Left ventricle myocardium inferior (tissue), 1 donor: ENCODE measurements at regions not wholly inside any gene's neighbourhood (a gene's known extent, or its start where the extent isn't known, plus 50 kb on each side); places are given as distances from the start of the nearest gene placed in this dataset.
A peak's percentile ranks its signal among the peaks of the same experiment; 100 is the strongest.

Source experiments
- DNase-seq: peaks from one replicate; pipeline ENCODE4 v3.0.0-alpha.2; 2020
- H3K27ac ChIP-seq: fragments of 200-600 bp; replicated peaks from 2 replicates; pipeline ENCODE4 v1.8.0; 2021
- H3K27me3 ChIP-seq: fragments of 200-600 bp; 2 replicates; pipeline ENCODE4 v1.8.0; 2021; ENCODE audit warnings: low read depth
- H3K36me3 ChIP-seq: fragments of 200-600 bp; 2 replicates; pipeline ENCODE4 v1.8.0; 2021
- H3K4me1 ChIP-seq: fragments of 200-600 bp; 2 replicates; pipeline ENCODE4 v1.8.0; 2021
- H3K4me3 ChIP-seq: fragments of 200-600 bp; 2 replicates; pipeline ENCODE4 v1.8.0; 2021; ENCODE audit warnings: mild to moderate bottlenecking, moderate library complexity
- H3K9me3 ChIP-seq: fragments of 200-600 bp; replicated peaks from 2 replicates; pipeline ENCODE4 v1.8.0; 2021
- intact Hi-C: fragments of 100-400 bp; cut with micrococcal nuclease; formaldehyde crosslinking; loops from one replicate; pipeline ENCODE4 v1.11.0; 2022
- TF ChIP-seq, protein P1 (sequence below): fragments of 200-600 bp; IDR thresholded peaks from 2 replicates; pipeline ENCODE4 v1.8.0; 2021; ENCODE audit warnings: antibody characterized with exemption, mild to moderate bottlenecking, borderline replicate concordance
- donor health status: DM: no; HTN: yes; CAD: no; lungs with severe emphysema.

DNA sequence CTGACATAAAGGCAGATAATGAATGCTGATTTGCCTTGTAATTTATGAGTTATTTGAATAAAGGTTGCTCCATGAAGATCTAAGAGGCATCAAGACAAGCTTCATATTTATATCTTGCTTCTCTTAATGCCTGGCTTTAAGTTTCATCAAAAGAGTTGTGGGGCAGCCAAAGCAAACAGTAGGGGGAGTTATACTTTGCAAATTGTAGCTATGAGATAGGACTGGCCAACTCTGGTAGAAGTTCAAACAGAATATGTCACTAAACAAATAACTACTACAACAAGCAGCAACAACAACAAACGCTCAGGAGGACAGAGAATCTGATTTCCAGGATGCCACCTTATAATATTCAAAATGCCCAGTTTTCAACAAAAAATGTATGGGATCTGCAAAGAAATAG, 69.1 kb upstream of the PLAC1 start:
- no peak overlapping the region for H3K27ac ChIP-seq
- no peaks in the 10 kb centered on the region for H3K27me3 ChIP-seq
- intact Hi-C loops, result no loop called here
- TF ChIP-seq, protein P1, sequence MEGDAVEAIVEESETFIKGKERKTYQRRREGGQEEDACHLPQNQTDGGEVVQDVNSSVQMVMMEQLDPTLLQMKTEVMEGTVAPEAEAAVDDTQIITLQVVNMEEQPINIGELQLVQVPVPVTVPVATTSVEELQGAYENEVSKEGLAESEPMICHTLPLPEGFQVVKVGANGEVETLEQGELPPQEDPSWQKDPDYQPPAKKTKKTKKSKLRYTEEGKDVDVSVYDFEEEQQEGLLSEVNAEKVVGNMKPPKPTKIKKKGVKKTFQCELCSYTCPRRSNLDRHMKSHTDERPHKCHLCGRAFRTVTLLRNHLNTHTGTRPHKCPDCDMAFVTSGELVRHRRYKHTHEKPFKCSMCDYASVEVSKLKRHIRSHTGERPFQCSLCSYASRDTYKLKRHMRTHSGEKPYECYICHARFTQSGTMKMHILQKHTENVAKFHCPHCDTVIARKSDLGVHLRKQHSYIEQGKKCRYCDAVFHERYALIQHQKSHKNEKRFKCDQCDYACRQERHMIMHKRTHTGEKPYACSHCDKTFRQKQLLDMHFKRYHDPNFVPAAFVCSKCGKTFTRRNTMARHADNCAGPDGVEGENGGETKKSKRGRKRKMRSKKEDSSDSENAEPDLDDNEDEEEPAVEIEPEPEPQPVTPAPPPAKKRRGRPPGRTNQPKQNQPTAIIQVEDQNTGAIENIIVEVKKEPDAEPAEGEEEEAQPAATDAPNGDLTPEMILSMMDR, result no peak
- no peaks in the 10 kb centered on the region for H3K4me1 ChIP-seq
- no peak for DNase-seq
- H3K36me3 ChIP-seq, result no peaks in the 10 kb centered on the region
- no peak overlapping the region for H3K4me3 ChIP-seq
- no peaks in the 10 kb centered on the region for H3K9me3 ChIP-seq

DNA sequence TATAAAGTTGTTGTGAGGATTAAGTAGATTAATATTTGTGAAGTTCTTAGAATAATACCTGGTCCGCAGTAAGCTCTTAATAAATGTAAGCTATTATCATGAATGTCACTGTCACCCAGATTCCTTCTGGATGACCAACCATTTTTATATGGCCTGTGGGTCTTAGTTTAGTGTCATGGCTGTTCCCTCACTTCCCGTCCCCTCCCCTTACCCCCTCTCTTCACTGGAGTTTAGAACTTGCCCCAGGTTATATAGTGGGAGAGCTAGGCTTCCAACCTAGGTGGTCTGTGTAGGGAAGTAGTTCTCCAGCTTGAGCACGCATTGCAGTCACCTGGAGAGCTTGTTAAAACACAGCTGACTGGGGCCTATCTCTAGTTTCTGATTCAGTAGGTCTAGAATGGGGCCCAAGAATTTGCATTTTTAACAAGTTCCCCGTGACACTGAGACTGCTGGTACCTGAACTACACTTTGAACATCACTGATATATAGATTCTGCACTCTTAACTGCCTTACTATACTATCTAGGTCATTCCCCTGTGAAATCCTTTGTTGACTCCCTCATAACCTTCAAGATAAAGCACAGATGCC, 66.9 kb upstream of the PLAC1 start:
- no peaks in the 10 kb centered on the region for H3K27me3 ChIP-seq
- H3K36me3 ChIP-seq, result no peaks in the 10 kb centered on the region
- no peaks in the 10 kb centered on the region for H3K9me3 ChIP-seq
- no peak overlapping the region for H3K27ac ChIP-seq
- intact Hi-C loops, result no loop called here
- TF ChIP-seq, protein P1, result no peak
- no peaks in the 10 kb centered on the region for H3K4me1 ChIP-seq
- no peak for DNase-seq
- H3K4me3 ChIP-seq, result no peak overlapping the region

DNA sequence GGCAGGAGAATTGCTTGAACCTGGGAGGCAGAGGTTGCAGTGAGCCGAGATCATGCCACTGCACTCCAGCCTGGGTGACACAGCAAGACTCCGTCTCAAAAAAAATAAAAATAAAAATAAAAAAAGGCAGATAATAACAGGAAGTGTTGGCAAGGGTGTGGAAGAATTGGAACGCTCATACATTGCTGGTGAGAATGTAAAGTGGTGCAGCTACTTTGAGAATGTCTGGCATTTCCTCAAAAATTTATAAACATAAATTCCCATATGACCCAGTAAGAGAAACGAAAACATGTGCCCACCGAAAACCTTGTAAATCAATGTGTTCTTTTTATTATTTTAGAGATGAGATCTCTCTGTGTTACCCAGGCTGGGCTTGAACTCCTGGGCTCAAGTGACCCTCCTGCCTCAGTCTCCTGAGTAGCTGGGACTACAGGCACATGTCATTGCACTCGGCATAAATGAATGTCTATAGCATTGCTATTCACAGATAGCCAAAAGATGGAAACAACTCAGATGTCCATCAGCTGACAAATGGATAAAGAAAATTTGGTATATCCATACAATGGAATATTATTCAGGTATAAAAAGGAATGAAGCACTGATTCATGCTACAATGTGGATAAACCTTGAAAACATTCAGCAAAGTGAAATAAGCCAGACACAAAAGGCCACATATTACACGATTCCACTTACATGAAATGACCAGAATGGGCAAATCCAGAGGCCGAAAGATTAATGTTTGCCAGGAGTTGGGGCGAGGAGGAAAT, 63.7 kb upstream of the PLAC1 start:
- TF ChIP-seq, protein P1, result no peak
- H3K4me3 ChIP-seq, result no peak overlapping the region
- no peak for DNase-seq

DNA sequence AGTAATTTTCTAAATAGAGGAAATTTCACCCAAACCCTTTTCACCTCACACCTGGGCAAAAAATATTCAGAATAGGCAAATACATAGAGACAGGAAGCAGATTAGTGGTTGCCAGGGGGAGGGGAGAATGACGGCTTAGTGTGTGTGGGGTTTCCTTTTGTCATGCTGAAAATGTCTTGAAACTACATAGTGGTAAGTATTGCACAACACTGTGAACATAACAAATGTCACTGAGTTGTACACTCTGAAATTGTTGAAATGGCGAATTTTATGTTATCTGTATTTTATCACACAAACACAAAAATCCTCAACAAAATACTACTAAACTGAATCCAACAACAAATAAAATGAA, 60.7 kb upstream of the PLAC1 start:
- H3K27ac ChIP-seq, result peak overlapping the region; percentile 42
- TF ChIP-seq, protein P1, result no peak
- intact Hi-C loops, result no loop called here
- no peak for DNase-seq
- H3K27me3 ChIP-seq, result no peaks in the 10 kb centered on the region
- no peak overlapping the region for H3K4me3 ChIP-seq
- H3K4me1 ChIP-seq, result peaks cover 6% of the 10 kb centered on the region
- no peaks in the 10 kb centered on the region for H3K9me3 ChIP-seq
- no peaks in the 10 kb centered on the region for H3K36me3 ChIP-seq

More for the DNA sequence above, 63.7 kb upstream of the PLAC1 start:
- no peak overlapping the region for H3K27ac ChIP-seq
- H3K9me3 ChIP-seq, result no peaks in the 10 kb centered on the region
- peaks cover 6% of the 10 kb centered on the region for H3K4me1 ChIP-seq
- intact Hi-C loops, result no loop called here
- H3K36me3 ChIP-seq, result no peaks in the 10 kb centered on the region
- no peaks in the 10 kb centered on the region for H3K27me3 ChIP-seq

DNA sequence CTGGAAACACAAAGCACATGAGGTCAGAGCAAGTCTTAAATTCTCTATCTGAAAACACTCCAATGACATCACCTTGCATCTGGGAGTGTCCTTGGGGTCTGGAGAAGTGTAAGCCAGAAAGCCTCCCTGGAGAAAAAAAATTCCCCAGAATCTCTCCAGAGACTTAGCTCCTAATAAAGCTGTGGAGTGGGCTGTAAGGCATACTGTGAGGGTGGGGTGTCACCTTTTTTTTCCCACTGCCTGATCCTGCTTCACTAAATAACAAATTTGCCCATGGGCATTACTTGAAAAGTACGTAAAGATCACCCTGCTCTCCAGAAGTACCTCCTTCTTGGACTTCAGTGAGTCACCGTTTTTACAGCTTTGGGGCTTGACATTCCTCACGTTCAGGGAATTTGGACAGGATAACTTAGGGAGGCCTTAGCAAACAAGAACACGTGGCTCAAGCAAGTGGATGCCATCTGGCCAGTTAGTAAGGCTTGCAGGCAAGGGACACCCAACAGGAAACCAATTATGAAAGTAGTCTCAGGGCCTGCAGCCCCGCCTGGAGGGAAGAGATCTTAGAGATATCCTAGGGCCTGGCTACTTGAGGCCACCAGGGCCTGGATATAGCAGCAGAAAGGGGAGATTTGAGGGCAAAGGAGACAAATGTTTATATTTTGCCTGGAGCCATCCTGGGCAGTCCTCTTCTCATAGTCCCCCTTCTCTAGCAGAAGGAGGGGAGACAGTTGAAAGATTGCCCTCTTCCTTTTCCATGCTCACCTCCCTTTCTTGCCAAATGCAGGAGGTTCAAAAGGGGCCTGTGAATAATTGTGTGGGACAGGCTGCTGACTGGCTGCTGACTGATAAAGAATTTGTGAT, 60.1 kb upstream of the PLAC1 start:
- Histone ChIP-seq H3K36me3 (no peaks in the 10 kb centered on the region), H3K4me3 (no peak overlapping the region), H3K27me3 (no peaks in the 10 kb centered on the region), H3K4me1 (peaks cover 6% of the 10 kb centered on the region), H3K9me3 (no peaks in the 10 kb centered on the region), H3K27ac (peak overlapping the region; percentile 42)
- intact Hi-C loops, result no loop called here
- no peak for DNase-seq
- TF ChIP-seq, protein P1, result no peak
